ENCODE measurements at regions not wholly inside any gene's neighbourhood (a gene's known extent, or its start where the extent isn't known, plus 50 kb on each side); places are given as distances from the start of the nearest gene placed in this dataset.

DNA sequence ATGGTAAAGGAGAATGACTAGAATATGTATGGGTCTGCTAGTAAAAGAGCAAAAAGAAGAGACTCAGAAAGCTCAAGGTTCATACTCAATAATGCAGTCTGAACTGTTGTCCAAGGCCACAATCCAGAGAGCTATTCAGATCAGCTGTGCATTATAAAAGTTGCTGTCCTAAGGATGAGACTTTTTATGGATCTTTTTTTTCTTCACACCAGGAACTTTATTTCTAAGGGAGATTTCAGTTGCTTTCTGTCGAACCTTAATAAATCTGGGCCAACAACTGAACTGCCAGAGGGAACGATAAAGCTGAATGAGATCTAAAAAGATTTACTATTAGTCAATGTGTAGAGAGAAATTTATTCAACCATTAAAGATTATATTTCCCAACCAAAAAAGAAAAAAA, 948.3 kb upstream of the NOVA1 start:
- TF ChIP-seq, protein P1, sequence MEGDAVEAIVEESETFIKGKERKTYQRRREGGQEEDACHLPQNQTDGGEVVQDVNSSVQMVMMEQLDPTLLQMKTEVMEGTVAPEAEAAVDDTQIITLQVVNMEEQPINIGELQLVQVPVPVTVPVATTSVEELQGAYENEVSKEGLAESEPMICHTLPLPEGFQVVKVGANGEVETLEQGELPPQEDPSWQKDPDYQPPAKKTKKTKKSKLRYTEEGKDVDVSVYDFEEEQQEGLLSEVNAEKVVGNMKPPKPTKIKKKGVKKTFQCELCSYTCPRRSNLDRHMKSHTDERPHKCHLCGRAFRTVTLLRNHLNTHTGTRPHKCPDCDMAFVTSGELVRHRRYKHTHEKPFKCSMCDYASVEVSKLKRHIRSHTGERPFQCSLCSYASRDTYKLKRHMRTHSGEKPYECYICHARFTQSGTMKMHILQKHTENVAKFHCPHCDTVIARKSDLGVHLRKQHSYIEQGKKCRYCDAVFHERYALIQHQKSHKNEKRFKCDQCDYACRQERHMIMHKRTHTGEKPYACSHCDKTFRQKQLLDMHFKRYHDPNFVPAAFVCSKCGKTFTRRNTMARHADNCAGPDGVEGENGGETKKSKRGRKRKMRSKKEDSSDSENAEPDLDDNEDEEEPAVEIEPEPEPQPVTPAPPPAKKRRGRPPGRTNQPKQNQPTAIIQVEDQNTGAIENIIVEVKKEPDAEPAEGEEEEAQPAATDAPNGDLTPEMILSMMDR (IDR thresholded peaks at IDR 0.05; ENCODE audit: low read depth, low read length, missing control alignments): no peak
- in situ Hi-C loops (cut with HindIII; ENCODE audit: low sequenced_read_pairs): no loop called here
- DNase-seq (ENCODE audit: low read depth): no peak
- no peak overlapping the region for H3K4me3 ChIP-seq (ENCODE audit: low read depth, low read length)

DNA sequence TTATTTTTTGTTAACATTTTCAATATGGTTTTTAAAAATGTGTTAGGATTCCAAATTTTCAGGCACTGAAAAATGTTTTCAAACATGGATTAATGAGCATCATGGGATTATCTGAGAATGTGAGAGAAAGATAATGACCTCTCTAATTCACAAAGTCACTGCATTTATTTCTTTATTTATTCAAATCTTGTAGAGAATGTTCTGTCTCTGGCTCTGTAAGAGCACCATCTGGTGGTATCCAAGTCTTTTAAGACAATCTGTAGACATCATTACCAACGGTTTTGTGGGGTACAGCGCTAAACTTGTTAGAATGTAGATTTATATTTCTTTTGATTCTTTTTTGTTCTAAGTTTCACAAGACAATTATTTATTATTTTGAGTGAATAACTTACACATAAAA, 956.0 kb upstream of the NOVA1 start:
- in situ Hi-C loops (cut with HindIII; ENCODE audit: low sequenced_read_pairs): no loop called here
- no peak for DNase-seq (ENCODE audit: low read depth)
- TF ChIP-seq, protein P1 (IDR thresholded peaks at IDR 0.05; ENCODE audit: low read depth, low read length, missing control alignments): peak; percentile 13
- H3K4me3 ChIP-seq (ENCODE audit: low read depth, low read length): no peak overlapping the region

GRCh38 chr14:27557445-27557844, 959.6 kb upstream of the NOVA1 start:
- DNase-seq (ENCODE audit: low read depth): no peak
- no peak overlapping the region for H3K4me3 ChIP-seq (ENCODE audit: low read depth, low read length)
- TF ChIP-seq, protein P1 (IDR thresholded peaks at IDR 0.05; ENCODE audit: low read depth, low read length, missing control alignments): no peak
- in situ Hi-C loops (cut with HindIII; ENCODE audit: low sequenced_read_pairs): no loop called here

DNA sequence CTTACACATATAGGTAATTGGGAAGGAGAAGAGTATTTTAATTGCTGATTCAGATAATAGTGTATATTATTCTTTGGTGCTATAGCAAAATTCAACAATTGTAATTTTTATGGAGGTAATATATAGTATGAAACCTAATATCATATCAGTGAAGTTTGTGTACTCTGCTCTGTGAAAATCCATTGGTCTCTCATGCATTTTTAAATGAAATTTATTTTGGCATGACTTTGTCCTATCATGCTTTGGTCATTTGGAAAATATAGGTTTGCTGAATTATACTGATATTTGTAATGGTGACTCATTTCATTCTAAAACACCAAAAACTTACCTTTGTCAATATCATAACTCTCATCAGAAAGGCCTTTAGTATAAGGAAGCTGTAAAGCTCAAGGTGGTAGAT, 962.0 kb upstream of the NOVA1 start:
- no peak for DNase-seq (ENCODE audit: low read depth)
- TF ChIP-seq, protein P1 (IDR thresholded peaks at IDR 0.05; ENCODE audit: low read depth, low read length, missing control alignments): no peak
- in situ Hi-C loops (cut with HindIII; ENCODE audit: low sequenced_read_pairs): no loop called here
- no peak overlapping the region for H3K4me3 ChIP-seq (ENCODE audit: low read depth, low read length)

DNA sequence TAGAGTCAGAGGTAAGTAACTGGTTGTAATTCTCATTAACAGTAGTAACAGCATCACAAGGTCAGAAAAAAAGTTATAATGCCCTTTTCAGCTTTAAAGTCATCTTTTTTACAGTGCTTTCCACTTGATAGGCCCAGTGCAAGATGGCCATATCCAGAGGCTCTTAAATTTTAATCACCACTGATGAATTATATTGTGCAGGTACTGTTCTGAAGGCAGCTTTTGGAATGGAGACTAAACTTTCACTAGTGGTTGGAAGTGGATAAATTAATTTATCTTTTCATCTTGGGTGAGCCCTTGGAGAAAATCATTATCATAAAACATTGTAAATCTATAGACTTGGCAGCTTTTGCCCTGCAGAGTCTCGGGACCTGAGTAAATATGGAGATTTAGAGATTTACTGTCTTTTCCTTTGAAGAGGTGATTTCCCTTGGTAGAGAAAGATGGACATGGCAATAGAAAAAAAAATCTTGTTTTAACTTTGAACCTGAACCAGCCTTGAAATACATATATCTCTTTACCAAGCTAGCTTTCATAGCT, 969.1 kb upstream of the NOVA1 start:
- DNase-seq (ENCODE audit: low read depth): no peak
- in situ Hi-C loops (cut with HindIII; ENCODE audit: low sequenced_read_pairs): no loop called here
- TF ChIP-seq, protein P1 (IDR thresholded peaks at IDR 0.05; ENCODE audit: low read depth, low read length, missing control alignments): no peak
- H3K4me3 ChIP-seq (ENCODE audit: low read depth, low read length): no peak overlapping the region

DNA sequence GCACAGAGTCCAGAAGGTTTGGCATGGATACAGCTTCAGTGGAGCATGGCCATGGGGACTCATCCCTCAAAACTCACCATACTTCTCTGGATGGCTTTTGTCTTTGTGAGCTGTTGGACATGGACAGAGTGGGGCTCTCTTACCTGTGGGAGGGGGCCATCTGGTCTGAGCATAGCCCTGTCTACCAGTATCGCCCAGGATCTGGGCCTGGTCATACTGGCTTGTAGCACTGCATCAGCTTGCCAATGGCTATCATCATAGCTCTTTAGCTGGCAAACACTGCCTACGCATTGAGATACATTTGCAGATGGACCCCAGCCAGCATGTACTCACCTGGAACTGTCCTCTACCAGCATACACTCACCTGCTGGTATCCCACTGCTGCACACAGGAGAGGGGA, 975.2 kb upstream of the NOVA1 start:
- H3K4me3 ChIP-seq (ENCODE audit: low read depth, low read length): no peak overlapping the region
- TF ChIP-seq, protein P1 (IDR thresholded peaks at IDR 0.05; ENCODE audit: low read depth, low read length, missing control alignments): no peak
- DNase-seq (ENCODE audit: low read depth): no peak
- in situ Hi-C loops (cut with HindIII; ENCODE audit: low sequenced_read_pairs): loop anchor here (5.0 kb wide), 1 partner anchor 34 kb away; no protein-coding TSS in a partner anchor
